Naive B cell (primary cell): ENCODE measurements at regions not wholly inside any gene's neighbourhood (a gene's known extent, or its start where the extent isn't known, plus 50 kb on each side); places are given as distances from the start of the nearest gene placed in this dataset.

ENCODE experiments used
- ATAC-seq, 2 donors: fragments of 150-1000 bp; cut with Tn5 transposase; 2 replicates each; pipeline ENCODE4 v1.10.0; 2021; ENCODE audit warnings: low read depth in 2 of 2, mild to moderate bottlenecking in 2 of 2, moderate library complexity in 2 of 2
- DNase-seq: peaks from one replicate; pipeline ENCODE4 v3.0.0; 2022
- H3K27ac Mint-ChIP-seq, 6 donors: one replicate each; pipeline ENCODE4 v1.8.0; 2020 to 2022; ENCODE audit warnings: mild to moderate bottlenecking in 6 of 6, mixed read lengths in 6 of 6, moderate library complexity in 5 of 6, inconsistent platforms in 2 of 6
- H3K27me3 Mint-ChIP-seq, 3 donors: one replicate each; pipeline ENCODE4 v1.8.0; 2021 to 2022; ENCODE audit warnings: mixed read lengths in 3 of 3, mild to moderate bottlenecking in 1 of 3
- H3K36me3 Mint-ChIP-seq, 2 donors: one replicate each; pipeline ENCODE4 v1.8.0; 2020 to 2022; ENCODE audit warnings: mixed read lengths in 2 of 2, inconsistent platforms in 1 of 2, mild to moderate bottlenecking in 1 of 2
- H3K4me1 Mint-ChIP-seq, 3 donors: one replicate each; pipeline ENCODE4 v1.8.0; 2020 to 2022; ENCODE audit warnings: mixed read lengths in 3 of 3, inconsistent platforms in 1 of 3, mild to moderate bottlenecking in 1 of 3, moderate library complexity in 1 of 3
- H3K4me3 Mint-ChIP-seq, 8 donors: one replicate each; pipeline ENCODE4 v1.8.0; 2020 to 2022; ENCODE audit warnings: mild to moderate bottlenecking in 8 of 8, mixed read lengths in 8 of 8, moderate library complexity in 8 of 8, inconsistent platforms in 2 of 8
- H3K9me3 Mint-ChIP-seq, 7 donors: one replicate each; pipeline ENCODE4 v1.8.0; 2020 to 2022; ENCODE audit warnings: mixed read lengths in 7 of 7, mild to moderate bottlenecking in 5 of 7, inconsistent platforms in 2 of 7, moderate library complexity in 1 of 7

GRCh38 chr2:111626037-111626864, 257.7 kb downstream of the ANAPC1 start:
- Mint-ChIP-seq H3K4me1 (peaks cover 0 to 3% (median 0%) of the 10 kb centered on the region in 3 donors), H3K36me3 (peaks cover 0 to 23% of the 10 kb centered on the region in 2 donors), H3K27ac (no peak overlapping the region), H3K9me3 (peaks cover 17 to 48% (median 38%) of the 10 kb centered on the region in 7 donors), H3K4me3 (no peak overlapping the region), H3K27me3 (no peaks in the 10 kb centered on the region)
- ATAC-seq (no peak), DNase-seq (no peak)

- Mint-ChIP-seq H3K4me3 (no peak overlapping the region), H3K36me3 (peaks cover 0 to 23% of the 10 kb centered on the region in 2 donors), H3K27me3 (no peaks in the 10 kb centered on the region), H3K9me3 (peaks cover 17 to 53% (median 41%) of the 10 kb centered on the region in 7 donors), H3K4me1 (peaks cover 0 to 3% (median 0%) of the 10 kb centered on the region in 3 donors), H3K27ac (no peak overlapping the region)
- ATAC-seq, result no peak
- no peak for DNase-seq
These were observed 257.2 kb downstream of the ANAPC1 start for GRCh38 chr2:111626865-111627163.

GRCh38 chr2:111627256-111627655, 256.7 kb downstream of the ANAPC1 start:
- Mint-ChIP-seq H3K4me3 (no peak overlapping the region), H3K9me3 (peaks cover 17 to 53% (median 41%) of the 10 kb centered on the region in 7 donors), H3K27me3 (no peaks in the 10 kb centered on the region), H3K4me1 (peaks cover 0 to 3% (median 0%) of the 10 kb centered on the region in 3 donors), H3K27ac (no peak overlapping the region), H3K36me3 (peaks cover 0 to 23% of the 10 kb centered on the region in 2 donors)
- ATAC-seq (no peak), DNase-seq (no peak)

GRCh38 chr2:111628221-111628620, 255.8 kb downstream of the ANAPC1 start:
- Mint-ChIP-seq H3K27ac (no peak overlapping the region), H3K27me3 (peaks cover 2 to 4% (median 3%) of the 10 kb centered on the region in 3 donors), H3K9me3 (peaks cover 17 to 53% (median 41%) of the 10 kb centered on the region in 7 donors), H3K36me3 (peaks cover 0 to 23% of the 10 kb centered on the region in 2 donors), H3K4me3 (no peak overlapping the region), H3K4me1 (peaks cover 0 to 3% (median 0%) of the 10 kb centered on the region in 3 donors)
- ATAC-seq (no peak), DNase-seq (no peak)

GRCh38 chr2:111629983-111630382, 254.0 kb downstream of the ANAPC1 start:
- H3K9me3 Mint-ChIP-seq, result peaks cover 17 to 53% (median 41%) of the 10 kb centered on the region in 7 donors
- H3K4me3 Mint-ChIP-seq, result no peak overlapping the region
- no peaks in the 10 kb centered on the region for H3K4me1 Mint-ChIP-seq
- peaks cover 4 to 11% (median 7%) of the 10 kb centered on the region in 3 donors for H3K27me3 Mint-ChIP-seq
- H3K27ac Mint-ChIP-seq, result no peak overlapping the region
- DNase-seq (no peak), ATAC-seq (no peak)
- H3K36me3 Mint-ChIP-seq, result peaks cover 0 to 23% of the 10 kb centered on the region in 2 donors

- Mint-ChIP-seq H3K36me3 (peaks cover 0 to 14% of the 10 kb centered on the region in 2 donors), H3K27ac (no peak overlapping the region), H3K4me3 (no peak overlapping the region), H3K27me3 (peaks cover 4 to 20% (median 11%) of the 10 kb centered on the region in 3 donors), H3K4me1 (no peaks in the 10 kb centered on the region), H3K9me3 (peaks cover 13 to 54% (median 31%) of the 10 kb centered on the region in 7 donors)
- DNase-seq (no peak), ATAC-seq (no peak)
These were observed 251.3 kb downstream of the ANAPC1 start for GRCh38 chr2:111632661-111633060.

- H3K27ac Mint-ChIP-seq, result no peak overlapping the region
- H3K36me3 Mint-ChIP-seq, result peaks cover 0 to 9% of the 10 kb centered on the region in 2 donors
- peaks cover 4 to 22% (median 11%) of the 10 kb centered on the region in 3 donors for H3K27me3 Mint-ChIP-seq
- peak overlapping the region in 1 of 8 donors; percentile 62 for H3K4me3 Mint-ChIP-seq
- no peaks in the 10 kb centered on the region for H3K4me1 Mint-ChIP-seq
- H3K9me3 Mint-ChIP-seq, result peaks cover 10 to 55% (median 28%) of the 10 kb centered on the region in 7 donors
- ATAC-seq (no peak), DNase-seq (no peak)
These were observed 250.8 kb downstream of the ANAPC1 start for GRCh38 chr2:111633189-111633588.

- H3K9me3 Mint-ChIP-seq, result peaks cover 5 to 55% (median 25%) of the 10 kb centered on the region in 7 donors
- H3K4me1 Mint-ChIP-seq, result no peaks in the 10 kb centered on the region
- DNase-seq, result no peak
- H3K36me3 Mint-ChIP-seq, result peaks cover 0 to 5% of the 10 kb centered on the region in 2 donors
- no peak overlapping the region for H3K4me3 Mint-ChIP-seq
- H3K27ac Mint-ChIP-seq, result no peak overlapping the region
- peaks cover 4 to 22% (median 11%) of the 10 kb centered on the region in 3 donors for H3K27me3 Mint-ChIP-seq
- ATAC-seq, result no peak
These were observed 250.3 kb downstream of the ANAPC1 start for GRCh38 chr2:111633643-111634042.

GRCh38 chr2:111634050-111634794, 249.8 kb downstream of the ANAPC1 start:
- Mint-ChIP-seq H3K36me3 (no peaks in the 10 kb centered on the region), H3K4me3 (no peak overlapping the region), H3K27me3 (peaks cover 7 to 24% (median 11%) of the 10 kb centered on the region in 3 donors), H3K9me3 (peaks cover 5 to 55% (median 19%) of the 10 kb centered on the region in 7 donors), H3K4me1 (no peaks in the 10 kb centered on the region), H3K27ac (no peak overlapping the region)
- no peak for ATAC-seq
- no peak for DNase-seq

GRCh38 chr2:111634995-111635538, 248.9 kb downstream of the ANAPC1 start:
- Mint-ChIP-seq H3K36me3 (no peaks in the 10 kb centered on the region), H3K27me3 (peaks cover 7 to 29% (median 11%) of the 10 kb centered on the region in 3 donors), H3K27ac (no peak overlapping the region), H3K4me3 (no peak overlapping the region), H3K4me1 (no peaks in the 10 kb centered on the region), H3K9me3 (peaks cover 5 to 51% (median 16%) of the 10 kb centered on the region in 7 donors)
- ATAC-seq (no peak), DNase-seq (no peak)

- no peak for ATAC-seq
- Mint-ChIP-seq H3K4me1 (no peaks in the 10 kb centered on the region), H3K4me3 (peak overlapping the region in 1 of 8 donors; percentile 51), H3K27me3 (peaks cover 7 to 29% (median 11%) of the 10 kb centered on the region in 3 donors), H3K36me3 (no peaks in the 10 kb centered on the region), H3K27ac (no peak overlapping the region), H3K9me3 (peaks cover 0 to 36% (median 13%) of the 10 kb centered on the region in 7 donors)
- DNase-seq, result no peak
These were observed 247.1 kb downstream of the ANAPC1 start for GRCh38 chr2:111636905-111637304.

GRCh38 chr2:111638274-111638877, 245.6 kb downstream of the ANAPC1 start:
- ATAC-seq, result no peak
- H3K27ac Mint-ChIP-seq, result no peak overlapping the region
- DNase-seq, result no peak

GRCh38 chr2:111640480-111640879, 243.5 kb downstream of the ANAPC1 start:
- H3K27ac Mint-ChIP-seq, result no peak overlapping the region
- no peaks in the 10 kb centered on the region for H3K36me3 Mint-ChIP-seq
- no peak for ATAC-seq
- no peak for DNase-seq
- H3K27me3 Mint-ChIP-seq, result peaks cover 0 to 18% (median 4%) of the 10 kb centered on the region in 3 donors
- H3K9me3 Mint-ChIP-seq, result peaks cover 0 to 41% (median 13%) of the 10 kb centered on the region in 7 donors
- H3K4me1 Mint-ChIP-seq, result no peaks in the 10 kb centered on the region
- no peak overlapping the region for H3K4me3 Mint-ChIP-seq

More at GRCh38 chr2:111638274-111638877, 245.6 kb downstream of the ANAPC1 start:
- peaks cover 0 to 36% (median 13%) of the 10 kb centered on the region in 7 donors for H3K9me3 Mint-ChIP-seq
- no peaks in the 10 kb centered on the region for H3K36me3 Mint-ChIP-seq
- H3K4me1 Mint-ChIP-seq, result no peaks in the 10 kb centered on the region
- H3K27me3 Mint-ChIP-seq, result peaks cover 4 to 24% (median 5%) of the 10 kb centered on the region in 3 donors
- H3K4me3 Mint-ChIP-seq, result no peak overlapping the region
